Stimulated activated CD8-positive, alpha-beta memory T cell treated with anti-CD3 and anti-CD28 coated beads, Interleukin-7, amount 100 ng/mL, for 1 hour (primary cell): ENCODE measurements at regions not wholly inside any gene's neighbourhood (a gene's known extent, or its start where the extent isn't known, plus 50 kb on each side); places are given as distances from the start of the nearest gene placed in this dataset.
"Not testable (repeated sequence)": the region's sequence is repeated elsewhere in the genome, so short reads cannot be mapped to it uniquely, and the experiment has no call there.

Source experiments
- DNase-seq, 2 donors: peaks; one replicate each; pipeline ENCODE4 v3.0.0-alpha.2; 2020; ENCODE audit warnings: low read depth in 2 of 2

- DNase-seq: not testable (repeated sequence)
These were observed 463.2 kb downstream of the SQOR start for GRCh38 chr15:46098006-46098405.

- no peak for DNase-seq
These were observed 475.9 kb downstream of the SQOR start for GRCh38 chr15:46110755-46111154.

- DNase-seq: no peak
These were observed 476.9 kb downstream of the SQOR start for GRCh38 chr15:46111730-46112129.

- DNase-seq: no peak
These were observed 482.2 kb downstream of the SQOR start for GRCh38 chr15:46117071-46117470.

GRCh38 chr15:46120713-46121112, 485.9 kb downstream of the SQOR start:
- no peak for DNase-seq

- DNase-seq: no peak
These were observed 486.6 kb downstream of the SQOR start for GRCh38 chr15:46121441-46121840.

- DNase-seq: no peak
These were observed 491.8 kb downstream of the SQOR start for GRCh38 chr15:46126581-46126980.

- DNase-seq: no peak
These were observed 492.6 kb downstream of the SQOR start for GRCh38 chr15:46127361-46127874.

- DNase-seq: no peak
These were observed 494.3 kb downstream of the SQOR start for GRCh38 chr15:46129145-46129544.

- no peak for DNase-seq
These were observed 497.0 kb downstream of the SQOR start for GRCh38 chr15:46131876-46132275.

- DNase-seq: no peak
These were observed 502.6 kb downstream of the SQOR start for GRCh38 chr15:46137443-46137842.

- no peak for DNase-seq
These were observed 511.2 kb downstream of the SQOR start for GRCh38 chr15:46146002-46146401.

GRCh38 chr15:46146915-46147314, 512.1 kb downstream of the SQOR start:
- DNase-seq: no peak

- no peak for DNase-seq
These were observed 517.0 kb downstream of the SQOR start for GRCh38 chr15:46151786-46152185.

GRCh38 chr15:46166750-46167149, 531.9 kb downstream of the SQOR start:
- no peak for DNase-seq

GRCh38 chr15:46170326-46170725, 535.5 kb downstream of the SQOR start:
- no peak for DNase-seq

GRCh38 chr15:46174122-46174521, 539.3 kb downstream of the SQOR start:
- no peak for DNase-seq

- DNase-seq: no peak
These were observed 542.4 kb downstream of the SQOR start for GRCh38 chr15:46177219-46177618.

- no peak for DNase-seq
These were observed 543.3 kb downstream of the SQOR start for GRCh38 chr15:46178138-46178537.

- DNase-seq: no peak
These were observed 572.5 kb downstream of the SQOR start for GRCh38 chr15:46207341-46207740.

GRCh38 chr15:46213551-46213950, 578.7 kb downstream of the SQOR start:
- no peak for DNase-seq

- no peak for DNase-seq
These were observed 588.0 kb downstream of the SQOR start for GRCh38 chr15:46222826-46223225.

GRCh38 chr15:46229263-46229662, 594.4 kb downstream of the SQOR start:
- DNase-seq: no peak

GRCh38 chr15:46231786-46232185, 597.0 kb downstream of the SQOR start:
- no peak for DNase-seq

- no peak for DNase-seq
These were observed 597.6 kb downstream of the SQOR start for GRCh38 chr15:46232471-46232870.
